HUES64 (cell line): ENCODE measurements at regions not wholly inside any gene's neighbourhood (a gene's known extent, or its start where the extent isn't known, plus 50 kb on each side); places are given as distances from the start of the nearest gene placed in this dataset.

Experiments
- H3K27ac ChIP-seq: 2 replicates; pipeline ENCODE4 v1.7.0; 2013; ENCODE audit warnings: low read depth, low read length, inconsistent platforms
- H3K27me3 ChIP-seq: 2 replicates; pipeline ENCODE4 v1.6.1; 2013; ENCODE audit warnings: mild to moderate bottlenecking, low read length; ENCODE audit not compliant: insufficient read depth
- H3K36me3 ChIP-seq: 2 replicates; pipeline ENCODE4 v1.6.1; 2013; ENCODE audit warnings: mild to moderate bottlenecking, low read length; ENCODE audit not compliant: insufficient read depth
- H3K4me1 ChIP-seq: 2 replicates; pipeline ENCODE4 v1.6.1; 2013; ENCODE audit warnings: mild to moderate bottlenecking, low read length, moderate library complexity; ENCODE audit not compliant: insufficient read depth
- H3K4me3 ChIP-seq: 2 replicates; pipeline ENCODE4 v1.5.1; 2013; ENCODE audit warnings: mild to moderate bottlenecking, low read length, moderate library complexity
- H3K9ac ChIP-seq: 2 replicates; pipeline ENCODE4 v1.6.1; 2013; ENCODE audit warnings: mild to moderate bottlenecking, low read depth, low read length
- H3K9me3 ChIP-seq: 2 replicates; pipeline ENCODE4 v1.6.1; 2013; ENCODE audit warnings: low read depth, low read length; ENCODE audit not compliant: insufficient read depth
- WGBS: fragments of 150-250, 120-280 bp; methylation state at CpG from one replicate; pipeline ENCODE4 v1.1.7; 2013; ENCODE audit warnings: missing lambda C conversion rate; 5-methylcytosine and 5-hydroxymethylcytosine counted together

- 97% methylated on average over 2 of the region's 2 CpGs for WGBS
- H3K4me1 ChIP-seq = no peaks in the 10 kb centered on the region
- no peak overlapping the region for H3K27ac ChIP-seq
- H3K27me3 ChIP-seq = no peaks in the 10 kb centered on the region
- no peak overlapping the region for H3K9ac ChIP-seq
- H3K9me3 ChIP-seq = no peaks in the 10 kb centered on the region
- no peaks in the 10 kb centered on the region for H3K36me3 ChIP-seq
- no peak overlapping the region for H3K4me3 ChIP-seq
Measured at GRCh38 chr4:38207110-38207457, 246.9 kb downstream of the PTTG2 start.

- H3K27ac ChIP-seq = no peak overlapping the region
- no peaks in the 10 kb centered on the region for H3K36me3 ChIP-seq
- H3K9me3 ChIP-seq = no peaks in the 10 kb centered on the region
- H3K4me1 ChIP-seq = no peaks in the 10 kb centered on the region
- WGBS = 96% methylated on average over 2 of the region's 2 CpGs
- H3K27me3 ChIP-seq = no peaks in the 10 kb centered on the region
- no peak overlapping the region for H3K9ac ChIP-seq
- H3K4me3 ChIP-seq = no peak overlapping the region
Measured at GRCh38 chr4:38209654-38210053, 249.5 kb downstream of the PTTG2 start.

GRCh38 chr4:38210396-38211114 lies 250.4 kb downstream of the PTTG2 start:
- Histone ChIP-seq H3K9ac (no peak overlapping the region), H3K9me3 (no peaks in the 10 kb centered on the region), H3K27ac (no peak overlapping the region), H3K4me1 (no peaks in the 10 kb centered on the region), H3K27me3 (no peaks in the 10 kb centered on the region), H3K4me3 (no peak overlapping the region), H3K36me3 (no peaks in the 10 kb centered on the region)
- 73% methylated on average over 11 of the region's 11 CpGs for WGBS

- no peak overlapping the region for H3K9ac ChIP-seq
- no peaks in the 10 kb centered on the region for H3K36me3 ChIP-seq
- no peaks in the 10 kb centered on the region for H3K4me1 ChIP-seq
- 73% methylated on average over 2 of the region's 2 CpGs for WGBS
- H3K9me3 ChIP-seq = no peaks in the 10 kb centered on the region
- no peak overlapping the region for H3K27ac ChIP-seq
- H3K27me3 ChIP-seq = no peaks in the 10 kb centered on the region
- H3K4me3 ChIP-seq = no peak overlapping the region
Measured at GRCh38 chr4:38211885-38212284, 251.7 kb downstream of the PTTG2 start.

- Histone ChIP-seq H3K27me3 (no peaks in the 10 kb centered on the region), H3K9ac (no peak overlapping the region), H3K4me3 (no peak overlapping the region), H3K9me3 (no peaks in the 10 kb centered on the region), H3K36me3 (no peaks in the 10 kb centered on the region), H3K27ac (no peak overlapping the region), H3K4me1 (no peaks in the 10 kb centered on the region)
- WGBS = 76% methylated on average over 2 of the region's 2 CpGs
Measured at GRCh38 chr4:38213083-38213805, 253.0 kb downstream of the PTTG2 start.

GRCh38 chr4:38222892-38223291 lies 262.7 kb downstream of the PTTG2 start:
- WGBS = 100% methylated on average over 2 of the region's 2 CpGs
- H3K4me1 ChIP-seq = peaks cover 3% of the 10 kb centered on the region; the same call in 1 of the 2 replicates
- H3K36me3 ChIP-seq = no peaks in the 10 kb centered on the region
- no peak overlapping the region for H3K27ac ChIP-seq
- no peak overlapping the region for H3K4me3 ChIP-seq
- no peak overlapping the region for H3K9ac ChIP-seq
- no peaks in the 10 kb centered on the region for H3K27me3 ChIP-seq
- H3K9me3 ChIP-seq = no peaks in the 10 kb centered on the region

GRCh38 chr4:38223306-38223705 lies 263.1 kb downstream of the PTTG2 start:
- Histone ChIP-seq H3K27me3 (no peaks in the 10 kb centered on the region), H3K9ac (no peak overlapping the region), H3K4me3 (no peak overlapping the region), H3K27ac (no peak overlapping the region), H3K4me1 (peaks cover 3% of the 10 kb centered on the region; the same call in 1 of the 2 replicates), H3K9me3 (no peaks in the 10 kb centered on the region), H3K36me3 (no peaks in the 10 kb centered on the region)
- no CpG with 5 or more reads among the region's 1 CpG for WGBS

- no peak overlapping the region for H3K27ac ChIP-seq
- 90% methylated on average over 8 of the region's 9 CpGs for WGBS
- no peaks in the 10 kb centered on the region for H3K9me3 ChIP-seq
- no peaks in the 10 kb centered on the region for H3K27me3 ChIP-seq
- H3K36me3 ChIP-seq = no peaks in the 10 kb centered on the region
- no peak overlapping the region for H3K4me3 ChIP-seq
- H3K4me1 ChIP-seq = peaks cover 3% of the 10 kb centered on the region; the same call in 1 of the 2 replicates
- no peak overlapping the region for H3K9ac ChIP-seq
Measured at GRCh38 chr4:38223782-38224236, 263.6 kb downstream of the PTTG2 start.

- 91% methylated on average over 3 of the region's 3 CpGs for WGBS
- H3K27me3 ChIP-seq = no peaks in the 10 kb centered on the region
- peaks cover 3% of the 10 kb centered on the region; the same call in 1 of the 2 replicates for H3K4me1 ChIP-seq
- no peak overlapping the region for H3K4me3 ChIP-seq
- no peaks in the 10 kb centered on the region for H3K36me3 ChIP-seq
- no peak overlapping the region for H3K9ac ChIP-seq
- H3K9me3 ChIP-seq = no peaks in the 10 kb centered on the region
- H3K27ac ChIP-seq = no peak overlapping the region
Measured at GRCh38 chr4:38224850-38225249, 264.7 kb downstream of the PTTG2 start.

- H3K4me3 ChIP-seq = no peak overlapping the region
- H3K9ac ChIP-seq = no peak overlapping the region
- H3K4me1 ChIP-seq = peaks cover 3% of the 10 kb centered on the region; the same call in 1 of the 2 replicates
- WGBS = 89% methylated on average over 2 of the region's 2 CpGs
- no peak overlapping the region for H3K27ac ChIP-seq
- H3K27me3 ChIP-seq = no peaks in the 10 kb centered on the region
- no peaks in the 10 kb centered on the region for H3K36me3 ChIP-seq
- no peaks in the 10 kb centered on the region for H3K9me3 ChIP-seq
Measured at GRCh38 chr4:38226170-38226569, 266.0 kb downstream of the PTTG2 start.

- 93% methylated on average over 10 of the region's 10 CpGs for WGBS
- no peaks in the 10 kb centered on the region for H3K4me1 ChIP-seq
- H3K4me3 ChIP-seq = no peak overlapping the region
Measured at GRCh38 chr4:38230121-38230801, 270.1 kb downstream of the PTTG2 start.

More at GRCh38 chr4:38230121-38230801, 270.1 kb downstream of the PTTG2 start:
- Histone ChIP-seq H3K27ac (no peak overlapping the region), H3K9ac (no peak overlapping the region), H3K9me3 (no peaks in the 10 kb centered on the region), H3K36me3 (no peaks in the 10 kb centered on the region), H3K27me3 (no peaks in the 10 kb centered on the region)
